ENCODE measurements at regions not wholly inside any gene's neighbourhood (a gene's known extent, or its start where the extent isn't known, plus 50 kb on each side); places are given as distances from the start of the nearest gene placed in this dataset.

- no peak overlapping the region for H3K4me3 ChIP-seq
Measured at GRCh38 chr5:3261081-3261480, 334.6 kb upstream of the IRX1 start.

GRCh38 chr5:3258050-3258449 is 337.6 kb upstream of the IRX1 start:
- H3K4me3 ChIP-seq, result no peak overlapping the region
- no peak overlapping the region for H3K27ac ChIP-seq

More at GRCh38 chr5:3261081-3261480, 334.6 kb upstream of the IRX1 start:
- H3K27ac ChIP-seq, result no peak overlapping the region

GRCh38 chr5:3252235-3252634 is 343.4 kb upstream of the IRX1 start:
- H3K4me3 ChIP-seq, result no peak overlapping the region
- H3K27ac ChIP-seq, result no peak overlapping the region

- Histone ChIP-seq H3K27ac (no peak overlapping the region), H3K4me3 (no peak overlapping the region)
Measured at GRCh38 chr5:3251784-3252183, 343.8 kb upstream of the IRX1 start.

- Histone ChIP-seq H3K4me3 (no peak overlapping the region), H3K27ac (no peak overlapping the region)
Measured at GRCh38 chr5:3249401-3249800, 346.2 kb upstream of the IRX1 start.

- H3K27ac ChIP-seq, result no peak overlapping the region
- no peak overlapping the region for H3K4me3 ChIP-seq
Measured at GRCh38 chr5:3237276-3237868, 358.3 kb upstream of the IRX1 start.

- no peak overlapping the region for H3K27ac ChIP-seq
- no peak overlapping the region for H3K4me3 ChIP-seq
Measured at GRCh38 chr5:3234566-3234965, 361.1 kb upstream of the IRX1 start.

- Histone ChIP-seq H3K4me3 (no peak overlapping the region), H3K27ac (no peak overlapping the region)
Measured at GRCh38 chr5:3230941-3231340, 364.7 kb upstream of the IRX1 start.

GRCh38 chr5:3230254-3230653 is 365.4 kb upstream of the IRX1 start:
- H3K27ac ChIP-seq, result no peak overlapping the region
- H3K4me3 ChIP-seq, result no peak overlapping the region

GRCh38 chr5:3226196-3226920 is 369.3 kb upstream of the IRX1 start:
- no peak overlapping the region for H3K4me3 ChIP-seq

GRCh38 chr5:3225201-3225960 is 370.3 kb upstream of the IRX1 start:
- Histone ChIP-seq H3K27ac (no peak overlapping the region), H3K4me3 (no peak overlapping the region)

More at GRCh38 chr5:3226196-3226920, 369.3 kb upstream of the IRX1 start:
- no peak overlapping the region for H3K27ac ChIP-seq

- no peak overlapping the region for H3K4me3 ChIP-seq
- H3K27ac ChIP-seq, result no peak overlapping the region
Measured at GRCh38 chr5:3222924-3223323, 372.7 kb upstream of the IRX1 start.

GRCh38 chr5:3221432-3221831 is 374.2 kb upstream of the IRX1 start:
- no peak overlapping the region for H3K27ac ChIP-seq
- no peak overlapping the region for H3K4me3 ChIP-seq

- Histone ChIP-seq H3K27ac (no peak overlapping the region), H3K4me3 (no peak overlapping the region)
Measured at GRCh38 chr5:3220638-3221288, 374.9 kb upstream of the IRX1 start.

GRCh38 chr5:3220201-3220600 is 375.4 kb upstream of the IRX1 start:
- no peak overlapping the region for H3K4me3 ChIP-seq
- no peak overlapping the region for H3K27ac ChIP-seq

GRCh38 chr5:3218916-3219650 is 376.5 kb upstream of the IRX1 start:
- no peak overlapping the region for H3K4me3 ChIP-seq
- H3K27ac ChIP-seq, result no peak overlapping the region

GRCh38 chr5:3217771-3218495 is 377.7 kb upstream of the IRX1 start:
- Histone ChIP-seq H3K27ac (no peak overlapping the region), H3K4me3 (no peak overlapping the region)

GRCh38 chr5:3217114-3217513 is 378.5 kb upstream of the IRX1 start:
- Histone ChIP-seq H3K4me3 (no peak overlapping the region), H3K27ac (no peak overlapping the region)

GRCh38 chr5:3216386-3216785 is 379.2 kb upstream of the IRX1 start:
- Histone ChIP-seq H3K27ac (no peak overlapping the region), H3K4me3 (no peak overlapping the region)

Measured in skin epidermis (tissue), 12 donors.